ENCODE measurements at regions not wholly inside any gene's neighbourhood (a gene's known extent, or its start where the extent isn't known, plus 50 kb on each side); places are given as distances from the start of the nearest gene placed in this dataset.
"Not testable (repeated sequence)": the region's sequence is repeated elsewhere in the genome, so short reads cannot be mapped to it uniquely, and the experiment has no call there.

GRCh38 chr10:64880546-64880945, 1359.3 kb downstream of the REEP3 start:
- no peak overlapping the region for H3K4me3 ChIP-seq (ENCODE audit: low read depth, low read length)
- no peak for TF ChIP-seq CTCF (conservative IDR thresholded peaks at IDR 0.05; ENCODE audit: low read depth, low read length)
- DNase-seq (ENCODE audit: low read depth): no peak

GRCh38 chr10:64881257-64881656, 1360.1 kb downstream of the REEP3 start:
- TF ChIP-seq CTCF (conservative IDR thresholded peaks at IDR 0.05; ENCODE audit: low read depth, low read length): no peak
- H3K4me3 ChIP-seq (ENCODE audit: low read depth, low read length): no peak overlapping the region
- DNase-seq (ENCODE audit: low read depth): no peak

GRCh38 chr10:64896582-64896981, 1375.4 kb downstream of the REEP3 start:
- TF ChIP-seq CTCF (conservative IDR thresholded peaks at IDR 0.05; ENCODE audit: low read depth, low read length): no peak
- DNase-seq (ENCODE audit: low read depth): no peak
- H3K4me3 ChIP-seq (ENCODE audit: low read depth, low read length): no peak overlapping the region

GRCh38 chr10:64906311-64906710, 1385.1 kb downstream of the REEP3 start:
- H3K4me3 ChIP-seq (ENCODE audit: low read depth, low read length): not testable (repeated sequence)
- DNase-seq (ENCODE audit: low read depth): peak; percentile 25

GRCh38 chr10:64924306-64924705, 1403.1 kb downstream of the REEP3 start:
- not testable (repeated sequence) for H3K4me3 ChIP-seq (ENCODE audit: low read depth, low read length)

GRCh38 chr10:64952042-64952441, 1430.8 kb downstream of the REEP3 start:
- DNase-seq (ENCODE audit: low read depth): no peak
- TF ChIP-seq CTCF (conservative IDR thresholded peaks at IDR 0.05; ENCODE audit: low read depth, low read length): no peak
- no peak overlapping the region for H3K4me3 ChIP-seq (ENCODE audit: low read depth, low read length)

More at GRCh38 chr10:64924306-64924705, 1403.1 kb downstream of the REEP3 start:
- DNase-seq (ENCODE audit: low read depth): not testable (repeated sequence)

- H3K4me3 ChIP-seq (ENCODE audit: low read depth, low read length): no peak overlapping the region
- DNase-seq (ENCODE audit: low read depth): no peak
- TF ChIP-seq CTCF (conservative IDR thresholded peaks at IDR 0.05; ENCODE audit: low read depth, low read length): no peak
These were observed 1435.2 kb downstream of the REEP3 start for GRCh38 chr10:64956441-64956840.

GRCh38 chr10:64959116-64959515, 1437.9 kb downstream of the REEP3 start:
- no peak for DNase-seq (ENCODE audit: low read depth)
- H3K4me3 ChIP-seq (ENCODE audit: low read depth, low read length): no peak overlapping the region
- no peak for TF ChIP-seq CTCF (conservative IDR thresholded peaks at IDR 0.05; ENCODE audit: low read depth, low read length)

Measured in epithelial cell of proximal tubule (primary cell).